A673 (cell line): ENCODE measurements at regions not wholly inside any gene's neighbourhood (a gene's known extent, or its start where the extent isn't known, plus 50 kb on each side); places are given as distances from the start of the nearest gene placed in this dataset.

Experiments used
- EZH2 ChIP-seq: fragments of 200-600 bp; sonication (generic); IDR thresholded peaks from 2 replicates; pipeline ENCODE4 v1.6.1; 2017; ENCODE audit warnings: borderline replicate concordance, low read depth, mild to moderate bottlenecking, mixed read lengths, antibody characterized with exemption, low read length; ENCODE audit not compliant: poor library complexity, severe bottlenecking
- TF ChIP-seq, protein P1 (sequence below): fragments of 300-800, 200-600 bp; sonication (generic); conservative IDR thresholded peaks from 2 replicates; pipeline ENCODE4 v1.5.1; 2017; ENCODE audit warnings: low read depth, mild to moderate bottlenecking, antibody characterized with exemption, low read length, moderate library complexity, mixed read lengths

DNA sequence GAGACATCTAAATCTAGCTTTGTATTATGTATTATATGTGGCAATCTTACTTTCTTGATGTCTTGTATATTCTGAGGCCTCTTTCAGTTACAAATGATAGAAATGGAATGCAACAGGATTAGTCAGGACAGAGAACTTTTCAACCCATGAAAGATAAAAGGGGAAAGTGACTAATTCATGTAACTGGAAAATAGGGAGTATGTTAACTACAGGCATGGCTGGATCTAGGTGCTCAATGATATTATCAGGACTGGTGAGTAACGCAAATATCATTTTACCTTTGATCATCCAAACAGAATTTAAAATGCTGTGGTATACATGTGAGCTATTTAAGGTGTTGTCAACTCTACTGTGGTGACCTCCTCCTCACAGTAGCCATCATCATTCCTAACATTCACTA is 215.7 kb upstream of the GLRA1 start:
- TF ChIP-seq, protein P1, sequence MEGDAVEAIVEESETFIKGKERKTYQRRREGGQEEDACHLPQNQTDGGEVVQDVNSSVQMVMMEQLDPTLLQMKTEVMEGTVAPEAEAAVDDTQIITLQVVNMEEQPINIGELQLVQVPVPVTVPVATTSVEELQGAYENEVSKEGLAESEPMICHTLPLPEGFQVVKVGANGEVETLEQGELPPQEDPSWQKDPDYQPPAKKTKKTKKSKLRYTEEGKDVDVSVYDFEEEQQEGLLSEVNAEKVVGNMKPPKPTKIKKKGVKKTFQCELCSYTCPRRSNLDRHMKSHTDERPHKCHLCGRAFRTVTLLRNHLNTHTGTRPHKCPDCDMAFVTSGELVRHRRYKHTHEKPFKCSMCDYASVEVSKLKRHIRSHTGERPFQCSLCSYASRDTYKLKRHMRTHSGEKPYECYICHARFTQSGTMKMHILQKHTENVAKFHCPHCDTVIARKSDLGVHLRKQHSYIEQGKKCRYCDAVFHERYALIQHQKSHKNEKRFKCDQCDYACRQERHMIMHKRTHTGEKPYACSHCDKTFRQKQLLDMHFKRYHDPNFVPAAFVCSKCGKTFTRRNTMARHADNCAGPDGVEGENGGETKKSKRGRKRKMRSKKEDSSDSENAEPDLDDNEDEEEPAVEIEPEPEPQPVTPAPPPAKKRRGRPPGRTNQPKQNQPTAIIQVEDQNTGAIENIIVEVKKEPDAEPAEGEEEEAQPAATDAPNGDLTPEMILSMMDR = no peak
- TF ChIP-seq EZH2 = no peak
